H9 (cell line): ENCODE measurements at regions not wholly inside any gene's neighbourhood (a gene's known extent, or its start where the extent isn't known, plus 50 kb on each side); places are given as distances from the start of the nearest gene placed in this dataset.

Source experiments
- DNase-seq: peaks from one replicate; pipeline ENCODE4 v3.0.0-alpha.2; 2017
- H2AFZ ChIP-seq: one replicate; pipeline ENCODE4 v1.6.1; 2013; ENCODE audit warnings: mild to moderate bottlenecking, low read length, control low read depth, moderate library complexity
- H2AK5ac ChIP-seq: 2 replicates; pipeline ENCODE4 v1.6.1; 2013; ENCODE audit warnings: low read length, control low read depth, mixed read lengths; ENCODE audit not compliant: insufficient read length
- H2BK120ac ChIP-seq: one replicate; pipeline ENCODE4 v1.6.1; 2013; ENCODE audit warnings: low read depth, mild to moderate bottlenecking, low read length, control low read depth, inconsistent platforms; ENCODE audit not compliant: poor library complexity, severe bottlenecking
- H2BK12ac ChIP-seq: 2 replicates; pipeline ENCODE4 v1.6.1; 2013; ENCODE audit warnings: low read length, control low read depth, mixed read lengths, low read depth; ENCODE audit not compliant: insufficient read length
- H2BK15ac ChIP-seq: 2 replicates; pipeline ENCODE4 v1.6.1; 2013; ENCODE audit warnings: low read depth, low read length, control low read depth
- H2BK20ac ChIP-seq: one replicate; pipeline ENCODE4 v1.6.1; 2013; ENCODE audit warnings: low read depth, mild to moderate bottlenecking, low read length, control low read depth, inconsistent platforms; ENCODE audit not compliant: poor library complexity, severe bottlenecking
- H2BK5ac ChIP-seq: 2 replicates; pipeline ENCODE4 v1.6.1; 2013; ENCODE audit warnings: low read length, control low read depth, mixed read lengths; ENCODE audit not compliant: insufficient read length
- H3K14ac ChIP-seq: 2 replicates; pipeline ENCODE4 v1.6.1; 2013; ENCODE audit warnings: low read length, control low read depth; ENCODE audit not compliant: insufficient read depth
- H3K18ac ChIP-seq: 2 replicates; pipeline ENCODE4 v1.6.1; 2013; ENCODE audit warnings: low read depth, mild to moderate bottlenecking, mixed read lengths, low read length, control low read depth; ENCODE audit not compliant: insufficient read length
- H3K23ac ChIP-seq: 2 replicates; pipeline ENCODE4 v1.6.1; 2013; ENCODE audit warnings: low read length, control low read depth, mixed read lengths, low read depth; ENCODE audit not compliant: insufficient read length
- H3K23me2 ChIP-seq: 2 replicates; pipeline ENCODE4 v1.6.1; 2013; ENCODE audit warnings: low read depth, mild to moderate bottlenecking, mixed read lengths, low read length, control low read depth; ENCODE audit not compliant: insufficient read length, poor library complexity, severe bottlenecking
- H3K27ac ChIP-seq: 2 replicates; pipeline ENCODE4 v1.5.1; 2013; ENCODE audit warnings: low read length, control low read depth, mixed read lengths, low read depth; ENCODE audit not compliant: insufficient read length
- H3K27me3 ChIP-seq: 2 replicates; pipeline ENCODE4 v1.6.1; 2013; ENCODE audit warnings: low read length, control low read depth, inconsistent platforms; ENCODE audit not compliant: insufficient read depth
- H3K4ac ChIP-seq: 2 replicates; pipeline ENCODE4 v1.6.1; 2013; ENCODE audit warnings: low read depth, mild to moderate bottlenecking, control low read depth, inconsistent platforms, low read length, moderate library complexity
- H3K4me1 ChIP-seq: 2 replicates; pipeline ENCODE4 v1.6.1; 2013; ENCODE audit warnings: low read length, control low read depth, inconsistent platforms; ENCODE audit not compliant: insufficient read depth
- H3K4me2 ChIP-seq: 2 replicates; pipeline ENCODE4 v1.6.1; 2013; ENCODE audit warnings: low read length, control low read depth, mixed read lengths; ENCODE audit not compliant: insufficient read length, insufficient read depth
- H3K56ac ChIP-seq: 2 replicates; pipeline ENCODE4 v1.6.1; 2013; ENCODE audit warnings: low read depth, mild to moderate bottlenecking, mixed read lengths, low read length, control low read depth; ENCODE audit not compliant: insufficient read length
- H3K79me1 ChIP-seq: 2 replicates; pipeline ENCODE4 v1.6.1; 2013; ENCODE audit warnings: low read depth, mild to moderate bottlenecking, moderate library complexity, low read length, control low read depth, inconsistent platforms; ENCODE audit not compliant: insufficient read depth, poor library complexity, severe bottlenecking
- H3K79me2 ChIP-seq: 2 replicates; pipeline ENCODE4 v1.6.1; 2013; ENCODE audit warnings: low read length, control low read depth, inconsistent platforms; ENCODE audit not compliant: insufficient read depth
- H3K9ac ChIP-seq: 2 replicates; pipeline ENCODE4 v1.6.1; 2013; ENCODE audit warnings: low read length, control low read depth, mixed read lengths; ENCODE audit not compliant: insufficient read length; ENCODE audit errors: extremely low read depth
- H3K9me3 ChIP-seq: one replicate; pipeline ENCODE4 v1.6.1; 2013; ENCODE audit warnings: low read depth, low read length, inconsistent platforms; ENCODE audit not compliant: control insufficient read depth
- H3T11ph ChIP-seq: one replicate; pipeline ENCODE4 v1.6.1; 2013; ENCODE audit warnings: mild to moderate bottlenecking, low read length, control low read depth, inconsistent platforms
- H4K20me1 ChIP-seq: one replicate; pipeline ENCODE4 v1.6.1; 2013; ENCODE audit not compliant: control insufficient read depth, insufficient read length, insufficient read depth
- H4K5ac ChIP-seq: 2 replicates; pipeline ENCODE4 v1.6.1; 2013; ENCODE audit warnings: low read depth, mild to moderate bottlenecking, mixed read lengths, low read length, control low read depth; ENCODE audit not compliant: insufficient read length
- H4K8ac ChIP-seq: replicated peaks from 2 replicates; pipeline ENCODE4 v1.6.1; 2013; ENCODE audit warnings: low read length, control low read depth, mixed read lengths, low read depth; ENCODE audit not compliant: insufficient read length
- H4K91ac ChIP-seq: 2 replicates; pipeline ENCODE4 v1.6.1; 2013; ENCODE audit warnings: low read depth, mild to moderate bottlenecking, moderate library complexity, mixed read lengths, low read length, control low read depth; ENCODE audit not compliant: insufficient read length
- H3K27ac Mint-ChIP-seq, 3 experiments: 2 replicates in 2 of 3; 3 replicates in 1 of 3; pipeline ENCODE4 v1.8.0; 2020 to 2021; ENCODE audit warnings: mixed read lengths in 3 of 3, mild to moderate bottlenecking in 1 of 3, moderate library complexity in 1 of 3
- H3K27me3 Mint-ChIP-seq: 2 replicates; pipeline ENCODE4 v1.8.0; 2021; ENCODE audit warnings: low read depth, mild to moderate bottlenecking, moderate library complexity, mixed read lengths
- H3K36me3 Mint-ChIP-seq, 3 experiments: 2 replicates in 2 of 3; 3 replicates in 1 of 3; pipeline ENCODE4 v1.8.0; 2020 to 2021; ENCODE audit warnings: low read depth in 3 of 3, mixed read lengths in 3 of 3; ENCODE audit not compliant: insufficient read depth in 1 of 3
- H3K4me1 Mint-ChIP-seq, 2 experiments: 2 replicates each; pipeline ENCODE4 v1.8.0; 2020; ENCODE audit warnings: mixed read lengths in 2 of 2
- H3K4me3 Mint-ChIP-seq, 2 experiments: 2 replicates in 1 of 2; 3 replicates in 1 of 2; pipeline ENCODE4 v1.8.0; 2020 to 2021; ENCODE audit warnings: mild to moderate bottlenecking in 2 of 2, mixed read lengths in 2 of 2, moderate library complexity in 1 of 2
- H3K9me3 Mint-ChIP-seq, 2 experiments: 2 replicates in 1 of 2; 3 replicates in 1 of 2; pipeline ENCODE4 v1.8.0; 2020; ENCODE audit warnings: mild to moderate bottlenecking in 2 of 2, mixed read lengths in 2 of 2, moderate library complexity in 1 of 2
- CTCF ChIP-seq: fragments of 200-600 bp; sonication (generic); conservative IDR thresholded peaks from 3 replicates; pipeline ENCODE4 v1.8.0; 2021; ENCODE audit warnings: antibody characterized with exemption, mild to moderate bottlenecking
- WGBS: extraction: QIAGEN DNeasy Blood & Tissue Kit; methylation state at CpG from one replicate; pipeline ENCODE4 v1.1.7; 2013; ENCODE audit warnings: missing lambda C conversion rate, low lambda C conversion rate, mixed read lengths; ENCODE audit not compliant: insufficient read length; ENCODE audit errors: extremely low coverage; 5-methylcytosine and 5-hydroxymethylcytosine counted together

- no peak overlapping the region for H3K4ac ChIP-seq
- no peak overlapping the region for H4K5ac ChIP-seq
- no peak overlapping the region for H3K14ac ChIP-seq
- H2BK120ac ChIP-seq: no peak overlapping the region
- H3K9me3 ChIP-seq: no peaks in the 10 kb centered on the region
- no peak overlapping the region for H4K8ac ChIP-seq
- no peak overlapping the region for H4K91ac ChIP-seq
- no peak overlapping the region for H3K56ac ChIP-seq
- no peak overlapping the region for H3K27ac ChIP-seq
- no peaks in the 10 kb centered on the region for H3K79me1 ChIP-seq
- no peak overlapping the region for H3K27ac Mint-ChIP-seq
- H3K9me3 Mint-ChIP-seq: peaks cover 0 to 2% of the 10 kb centered on the region in 2 experiments; a peak in 3 of 5 replicates
- H2BK15ac ChIP-seq: no peak overlapping the region
- TF ChIP-seq CTCF: no peak
- H3K23me2 ChIP-seq: no peaks in the 10 kb centered on the region
- WGBS: no CpG with 5 or more reads among the region's 2 CpGs
- H3K4me2 ChIP-seq: no peak overlapping the region
- H3K79me2 ChIP-seq: no peaks in the 10 kb centered on the region
- no peak overlapping the region for H3K23ac ChIP-seq
- no peak overlapping the region for H2BK12ac ChIP-seq
- no peaks in the 10 kb centered on the region for H3K4me1 ChIP-seq
- H3K27me3 ChIP-seq: no peaks in the 10 kb centered on the region
- DNase-seq: no peak
- no peak overlapping the region for H2BK20ac ChIP-seq
- H3K18ac ChIP-seq: no peak overlapping the region
- no peak overlapping the region for H3T11ph ChIP-seq
- H2AK5ac ChIP-seq: no peak overlapping the region
- H3K9ac ChIP-seq: no peak overlapping the region
- peaks cover 4% of the 10 kb centered on the region; the same call in 1 of the 2 replicates for H3K27me3 Mint-ChIP-seq
- H3K4me3 Mint-ChIP-seq: no peak overlapping the region
- H3K36me3 Mint-ChIP-seq: 0 out of 7 replicates have a peak, but pooled peaks cover 0 to 1% (median 0%) of the 10 kb centered on the region in 3 experiments
- H3K4me1 Mint-ChIP-seq: peaks cover 12 to 16% of the 10 kb centered on the region in 2 experiments
- H4K20me1 ChIP-seq: no peaks in the 10 kb centered on the region
- no peak overlapping the region for H2AFZ ChIP-seq
- H2BK5ac ChIP-seq: no peak overlapping the region
These were observed 274.7 kb downstream of the ELAVL2 start for GRCh38 chr9:23551311-23551721.
